Activated CD4-positive, alpha-beta T cell treated with anti-CD3 and anti-CD28 coated beads, Interleukin-2, amount 10 ng/mL, durations not matched to agents 7 days and 5 days (primary cell): ENCODE measurements at regions not wholly inside any gene's neighbourhood (a gene's known extent, or its start where the extent isn't known, plus 50 kb on each side); places are given as distances from the start of the nearest gene placed in this dataset.
A peak's percentile ranks its signal among the peaks of the same experiment; 100 is the strongest.

Source experiments
- CTCF ChIA-PET: fragments of 350-600 bp; sonication (Branson Sonifier 250); formaldehyde crosslinking; loops from one replicate; lab custom pipeline; 2021; ENCODE audit warnings: antibody characterized with exemption; lab: Charles Lee
- POLR2A ChIA-PET: fragments of 350-600 bp; sonication (Branson Sonifier 250); formaldehyde crosslinking; loops from one replicate; lab custom pipeline; 2021; ENCODE audit warnings: antibody characterized with exemption; lab: Charles Lee
- DNase-seq: peaks from one replicate; pipeline ENCODE4 v3.0.0-alpha.2; 2020
- H3K27ac Mint-ChIP-seq: one replicate; pipeline ENCODE4 v1.8.0; 2021; ENCODE audit warnings: mild to moderate bottlenecking, moderate library complexity, mixed read lengths
- H3K27me3 Mint-ChIP-seq: one replicate; pipeline ENCODE4 v1.8.0; 2021; ENCODE audit warnings: mixed read lengths
- H3K36me3 Mint-ChIP-seq: one replicate; pipeline ENCODE4 v1.8.0; 2021; ENCODE audit warnings: low read depth, mixed read lengths
- H3K4me1 Mint-ChIP-seq: one replicate; pipeline ENCODE4 v1.8.0; 2021; ENCODE audit warnings: mixed read lengths
- H3K4me3 Mint-ChIP-seq: one replicate; pipeline ENCODE4 v1.8.0; 2021; ENCODE audit warnings: mild to moderate bottlenecking, moderate library complexity, mixed read lengths
- H3K9me3 Mint-ChIP-seq: one replicate; pipeline ENCODE4 v1.8.0; 2021; ENCODE audit warnings: mixed read lengths

GRCh38 chr3:177547711-177548350 is 350.5 kb upstream of the TBL1XR1 start:
- H3K4me1 Mint-ChIP-seq: peaks cover 39% of the 10 kb centered on the region
- H3K27me3 Mint-ChIP-seq: no peaks in the 10 kb centered on the region
- POLR2A ChIA-PET: no interaction called here
- peaks cover 9% of the 10 kb centered on the region for H3K36me3 Mint-ChIP-seq
- H3K4me3 Mint-ChIP-seq: no peak overlapping the region
- peak overlapping the region; percentile 43 for H3K27ac Mint-ChIP-seq
- peaks cover 7% of the 10 kb centered on the region for H3K9me3 Mint-ChIP-seq
- DNase-seq: no peak
- CTCF ChIA-PET: interaction anchor here (2.7 kb wide), 1 partner anchor 10 kb away, joined by 8 read pairs; no protein-coding TSS in a partner anchor

- ChIA-PET CTCF (interaction anchor here (2.0 kb wide), 1 partner anchor 23 kb away, joined by 8 read pairs; no protein-coding TSS in a partner anchor), POLR2A (no interaction called here)
- Mint-ChIP-seq H3K27me3 (no peaks in the 10 kb centered on the region), H3K27ac (peak overlapping the region; percentile 77), H3K4me1 (peaks cover 50% of the 10 kb centered on the region), H3K4me3 (no peak overlapping the region), H3K36me3 (peaks cover 9% of the 10 kb centered on the region), H3K9me3 (peaks cover 7% of the 10 kb centered on the region)
- DNase-seq: no peak
Measured at GRCh38 chr3:177550667-177551066, 353.4 kb upstream of the TBL1XR1 start.

- Mint-ChIP-seq H3K4me1 (peaks cover 52% of the 10 kb centered on the region), H3K27me3 (no peaks in the 10 kb centered on the region), H3K9me3 (peaks cover 7% of the 10 kb centered on the region), H3K36me3 (peaks cover 9% of the 10 kb centered on the region), H3K27ac (peak overlapping the region; percentile 77), H3K4me3 (peak overlapping the region; percentile 5)
- peak; percentile 33 for DNase-seq
- POLR2A ChIA-PET: no interaction called here
- CTCF ChIA-PET: interaction anchor here (2.0 kb wide), 1 partner anchor 22 kb away, joined by 8 read pairs; no protein-coding TSS in a partner anchor
Measured at GRCh38 chr3:177551431-177551836, 354.2 kb upstream of the TBL1XR1 start.

GRCh38 chr3:177552051-177552450 is 354.8 kb upstream of the TBL1XR1 start:
- CTCF ChIA-PET: interaction anchor here (2.0 kb wide), 1 partner anchor 22 kb away, joined by 8 read pairs; no protein-coding TSS in a partner anchor
- POLR2A ChIA-PET: no interaction called here
- Mint-ChIP-seq H3K27me3 (no peaks in the 10 kb centered on the region), H3K4me3 (no peak overlapping the region), H3K36me3 (peaks cover 9% of the 10 kb centered on the region), H3K9me3 (peaks cover 7% of the 10 kb centered on the region), H3K4me1 (peaks cover 52% of the 10 kb centered on the region), H3K27ac (no peak overlapping the region)
- no peak for DNase-seq

GRCh38 chr3:177553012-177553411 is 355.7 kb upstream of the TBL1XR1 start:
- CTCF ChIA-PET: interaction anchor here (1.3 kb wide), 1 partner anchor 13 kb away, joined by 3 read pairs; no protein-coding TSS in a partner anchor
- peaks cover 45% of the 10 kb centered on the region for H3K4me1 Mint-ChIP-seq
- POLR2A ChIA-PET: no interaction called here

GRCh38 chr3:177553579-177553978 is 356.3 kb upstream of the TBL1XR1 start:
- peaks cover 2% of the 10 kb centered on the region for H3K9me3 Mint-ChIP-seq
- H3K36me3 Mint-ChIP-seq: peaks cover 9% of the 10 kb centered on the region
- H3K27me3 Mint-ChIP-seq: no peaks in the 10 kb centered on the region
- no peak overlapping the region for H3K27ac Mint-ChIP-seq
- H3K4me3 Mint-ChIP-seq: no peak overlapping the region
- no peak for DNase-seq
- peaks cover 41% of the 10 kb centered on the region for H3K4me1 Mint-ChIP-seq
- CTCF ChIA-PET: interaction anchor here (1.3 kb wide), 1 partner anchor 14 kb away, joined by 3 read pairs; no protein-coding TSS in a partner anchor
- POLR2A ChIA-PET: no interaction called here

More at GRCh38 chr3:177553012-177553411, 355.7 kb upstream of the TBL1XR1 start:
- no peak overlapping the region for H3K27ac Mint-ChIP-seq
- no peaks in the 10 kb centered on the region for H3K27me3 Mint-ChIP-seq
- no peak for DNase-seq
- H3K36me3 Mint-ChIP-seq: peaks cover 9% of the 10 kb centered on the region
- peaks cover 2% of the 10 kb centered on the region for H3K9me3 Mint-ChIP-seq
- no peak overlapping the region for H3K4me3 Mint-ChIP-seq

GRCh38 chr3:177554895-177555759 is 357.8 kb upstream of the TBL1XR1 start:
- POLR2A ChIA-PET: no interaction called here
- H3K4me1 Mint-ChIP-seq: peaks cover 40% of the 10 kb centered on the region

GRCh38 chr3:177557548-177557947 is 360.3 kb upstream of the TBL1XR1 start:
- peaks cover 17% of the 10 kb centered on the region for H3K4me1 Mint-ChIP-seq
- H3K27me3 Mint-ChIP-seq: no peaks in the 10 kb centered on the region
- CTCF ChIA-PET: interaction anchor here (2.9 kb wide), 1 partner anchor 10 kb away, joined by 8 read pairs; no protein-coding TSS in a partner anchor
- H3K9me3 Mint-ChIP-seq: peaks cover 5% of the 10 kb centered on the region
- H3K27ac Mint-ChIP-seq: no peak overlapping the region
- H3K4me3 Mint-ChIP-seq: no peak overlapping the region
- no peaks in the 10 kb centered on the region for H3K36me3 Mint-ChIP-seq
- DNase-seq: no peak
- POLR2A ChIA-PET: no interaction called here

More at GRCh38 chr3:177554895-177555759, 357.8 kb upstream of the TBL1XR1 start:
- H3K27me3 Mint-ChIP-seq: no peaks in the 10 kb centered on the region
- peaks cover 8% of the 10 kb centered on the region for H3K36me3 Mint-ChIP-seq
- peak overlapping the region; percentile 20 for H3K27ac Mint-ChIP-seq
- no peak overlapping the region for H3K4me3 Mint-ChIP-seq
- H3K9me3 Mint-ChIP-seq: peaks cover 2% of the 10 kb centered on the region
- CTCF ChIA-PET: interaction anchor here (2.2 kb wide), 1 partner anchor 12 kb away, joined by 5 read pairs; no protein-coding TSS in a partner anchor
- no peak for DNase-seq

GRCh38 chr3:177561365-177561764 is 364.1 kb upstream of the TBL1XR1 start:
- ChIA-PET CTCF (no interaction called here), POLR2A (no interaction called here)
- Mint-ChIP-seq H3K27me3 (no peaks in the 10 kb centered on the region), H3K4me1 (no peaks in the 10 kb centered on the region), H3K36me3 (no peaks in the 10 kb centered on the region), H3K4me3 (no peak overlapping the region), H3K9me3 (peaks cover 3% of the 10 kb centered on the region), H3K27ac (no peak overlapping the region)
- no peak for DNase-seq

GRCh38 chr3:177561769-177562392 is 364.6 kb upstream of the TBL1XR1 start:
- no peak overlapping the region for H3K27ac Mint-ChIP-seq
- no peak overlapping the region for H3K4me3 Mint-ChIP-seq
- ChIA-PET POLR2A (no interaction called here), CTCF (no interaction called here)
- DNase-seq: no peak
- H3K4me1 Mint-ChIP-seq: no peaks in the 10 kb centered on the region
- H3K36me3 Mint-ChIP-seq: no peaks in the 10 kb centered on the region
- H3K9me3 Mint-ChIP-seq: peaks cover 3% of the 10 kb centered on the region
- no peaks in the 10 kb centered on the region for H3K27me3 Mint-ChIP-seq

- no peaks in the 10 kb centered on the region for H3K4me1 Mint-ChIP-seq
- no peak overlapping the region for H3K4me3 Mint-ChIP-seq
- ChIA-PET CTCF (no interaction called here), POLR2A (no interaction called here)
- no peaks in the 10 kb centered on the region for H3K27me3 Mint-ChIP-seq
- H3K9me3 Mint-ChIP-seq: peaks cover 3% of the 10 kb centered on the region
- no peak overlapping the region for H3K27ac Mint-ChIP-seq
- DNase-seq: no peak
- H3K36me3 Mint-ChIP-seq: no peaks in the 10 kb centered on the region
Measured at GRCh38 chr3:177563243-177563780, 366.0 kb upstream of the TBL1XR1 start.

- no peak for DNase-seq
- CTCF ChIA-PET: no interaction called here
- Mint-ChIP-seq H3K9me3 (peaks cover 3% of the 10 kb centered on the region), H3K27ac (no peak overlapping the region), H3K36me3 (no peaks in the 10 kb centered on the region), H3K4me3 (no peak overlapping the region), H3K4me1 (no peaks in the 10 kb centered on the region), H3K27me3 (no peaks in the 10 kb centered on the region)
- POLR2A ChIA-PET: no interaction called here
Measured at GRCh38 chr3:177563792-177564191, 366.5 kb upstream of the TBL1XR1 start.
